ENCODE measurements at regions not wholly inside any gene's neighbourhood (a gene's known extent, or its start where the extent isn't known, plus 50 kb on each side); places are given as distances from the start of the nearest gene placed in this dataset.
"Not testable (repeated sequence)": the region's sequence is repeated elsewhere in the genome, so short reads cannot be mapped to it uniquely, and the experiment has no call there.

DNA sequence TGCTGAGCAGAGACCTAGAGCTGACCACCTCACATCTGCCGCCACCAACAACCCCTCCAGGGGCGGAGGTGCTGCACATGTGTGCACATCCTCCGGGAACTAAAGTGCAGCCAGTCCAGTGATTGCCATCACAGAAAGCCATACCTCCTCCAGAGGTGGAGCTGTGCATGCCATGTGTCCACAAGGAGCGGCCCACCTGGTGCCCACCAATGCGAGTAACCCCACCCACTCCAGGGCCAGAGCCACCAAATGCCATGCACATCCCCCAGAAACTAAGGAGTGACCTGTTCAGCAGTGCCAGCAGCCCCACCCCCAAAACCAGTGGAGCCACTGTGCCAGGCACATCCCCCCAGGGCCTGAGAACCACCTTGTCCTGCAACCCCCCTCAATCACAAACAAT, 557.9 kb downstream of the UQCRFS1 start:
- DNase-seq: no peak

DNA sequence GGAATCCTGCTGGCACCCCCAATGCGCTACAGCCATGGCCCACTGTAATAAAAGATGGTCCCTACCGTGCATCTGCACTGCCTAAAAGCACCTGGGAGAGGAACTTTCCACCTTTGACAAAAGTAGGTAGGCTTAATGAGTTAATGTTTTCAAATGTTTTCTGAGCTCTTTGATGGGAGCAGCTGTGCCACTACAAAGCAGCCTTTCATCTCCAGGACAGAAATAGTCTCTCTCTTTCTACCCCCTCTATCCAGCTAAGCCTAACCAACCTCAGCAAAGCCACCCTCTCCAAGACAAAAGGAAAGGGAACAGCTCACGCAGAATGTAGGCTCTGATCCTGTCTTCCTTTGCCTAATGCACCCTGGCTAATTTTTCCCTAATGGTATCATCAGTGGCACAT, 560.2 kb downstream of the UQCRFS1 start:
- no peak for DNase-seq

DNA sequence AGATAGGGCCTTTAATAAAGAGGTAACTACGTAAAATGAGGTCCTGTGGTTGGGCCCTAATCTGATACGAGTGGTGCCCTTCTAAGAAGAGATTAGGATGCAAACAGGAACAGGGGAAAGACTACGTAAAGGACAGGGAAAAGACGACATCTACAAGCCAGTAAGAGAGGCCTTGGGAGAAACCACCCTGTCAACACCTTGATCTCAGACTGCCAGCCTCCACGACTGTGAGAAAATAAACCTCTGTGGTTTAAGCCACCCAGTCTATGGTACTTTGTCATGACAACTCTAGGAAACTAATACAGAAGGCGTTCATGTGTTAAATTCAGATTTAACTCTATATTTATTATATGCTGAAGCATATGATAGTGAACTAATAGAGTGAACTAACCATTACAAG, 566.3 kb downstream of the UQCRFS1 start:
- DNase-seq: no peak

DNA sequence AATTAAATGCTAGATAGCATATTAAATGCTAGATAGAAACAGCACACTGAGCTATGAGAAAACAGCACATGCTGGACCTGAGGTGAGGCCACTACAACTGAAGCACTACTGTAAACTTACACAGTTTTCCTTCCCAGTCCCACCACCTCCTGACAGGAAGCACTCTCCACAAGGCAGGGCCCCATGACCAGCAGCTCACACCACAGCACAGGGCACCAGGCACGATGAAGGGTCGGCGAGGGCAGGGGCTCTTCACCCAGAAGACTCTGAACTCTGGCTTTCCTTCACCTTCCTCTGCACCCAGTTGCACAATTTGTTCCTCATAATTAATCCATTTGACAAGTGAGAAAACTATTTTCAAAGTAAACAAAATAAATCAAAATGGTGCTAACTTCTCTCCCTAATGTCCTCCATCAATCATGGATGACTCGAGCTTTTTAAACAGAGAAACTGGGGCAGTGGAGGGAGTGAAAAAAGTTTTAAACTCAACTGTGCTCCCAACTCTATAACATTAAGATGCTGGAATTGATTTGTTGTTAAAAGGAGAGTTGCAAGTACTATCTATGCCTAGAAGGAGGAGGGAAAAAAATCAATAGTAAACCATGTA, 568.7 kb downstream of the UQCRFS1 start:
- no peak for DNase-seq

DNA sequence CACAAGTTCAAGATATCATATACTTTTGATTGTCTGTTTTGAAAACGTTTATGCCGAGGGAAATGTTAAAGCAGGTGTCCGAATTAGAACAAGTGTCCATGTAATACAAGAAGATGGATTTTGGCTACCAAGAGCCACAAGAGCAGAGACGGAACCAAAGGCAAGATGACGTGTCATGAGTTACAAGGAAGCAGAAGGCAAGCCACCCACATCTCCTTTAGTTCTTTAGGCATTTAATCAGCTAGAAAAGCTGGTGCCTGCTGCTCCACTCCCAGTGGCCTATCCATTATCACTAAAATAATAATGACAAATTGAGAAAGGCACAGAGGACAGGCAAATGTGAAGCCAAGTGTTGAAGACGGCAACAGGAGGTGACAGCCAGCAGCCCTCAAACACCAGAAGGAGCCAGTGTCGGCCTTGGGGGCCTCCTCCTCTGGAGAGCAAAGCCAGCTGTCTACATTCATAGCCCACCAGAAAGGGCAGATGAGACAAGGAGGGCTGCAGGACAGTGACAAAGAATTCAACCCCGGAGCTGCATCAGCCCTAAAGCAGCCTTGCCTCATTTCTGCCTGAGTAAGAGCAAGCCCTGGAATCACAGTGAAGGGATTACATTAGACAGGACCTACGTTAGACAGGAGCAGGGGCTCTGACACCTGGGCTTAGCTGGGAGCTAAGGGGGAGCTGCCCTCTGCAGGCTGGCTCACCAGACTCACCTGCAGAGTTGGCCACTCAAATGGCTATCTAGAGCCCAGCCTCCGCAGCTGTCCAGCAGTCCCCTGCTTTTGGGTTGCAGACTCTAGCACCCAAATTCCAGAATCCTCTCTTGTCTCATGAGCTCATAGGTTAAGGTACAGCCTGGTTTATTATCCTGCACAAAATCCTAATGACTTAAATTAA, 569.9 kb downstream of the UQCRFS1 start:
- no peak for DNase-seq

DNA sequence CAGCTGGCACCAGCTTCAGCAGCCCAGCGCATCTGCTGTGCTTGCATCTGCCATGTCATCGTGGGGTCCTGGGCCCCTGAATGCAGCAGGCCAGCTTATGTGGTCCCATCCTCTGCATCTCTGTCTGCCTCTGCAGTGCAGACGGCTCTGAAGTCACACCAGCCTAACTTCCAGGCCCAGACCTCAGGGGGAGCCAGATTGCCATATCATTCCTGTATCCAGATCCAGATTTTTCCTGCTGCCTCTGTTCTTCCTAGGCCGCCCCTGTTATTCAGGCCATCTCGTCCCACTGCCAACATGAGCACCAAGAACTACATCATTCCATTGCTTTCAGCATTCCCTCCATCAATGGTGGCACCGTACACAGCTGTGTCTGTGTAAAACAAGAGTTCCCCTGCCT, 571.6 kb downstream of the UQCRFS1 start:
- DNase-seq: no peak

DNA sequence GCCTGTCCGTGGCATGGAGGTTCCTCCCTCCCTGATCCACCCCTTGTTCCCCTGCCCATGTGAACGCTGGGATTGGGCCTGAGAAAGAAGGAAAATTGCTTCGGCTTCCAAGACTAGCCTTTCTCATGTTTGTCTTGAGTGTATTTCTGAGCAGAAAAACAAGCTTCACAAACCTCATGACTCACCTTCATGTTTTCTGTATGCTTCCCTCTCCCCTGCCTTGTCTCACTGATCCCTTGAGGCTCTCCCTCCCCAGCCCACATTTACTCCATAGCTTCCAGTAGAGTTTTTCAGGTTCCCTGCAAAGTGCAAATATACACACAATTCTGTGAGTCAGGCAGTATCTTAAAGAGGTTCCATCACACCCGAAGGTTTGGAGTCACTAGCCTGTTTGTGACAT, 572.4 kb downstream of the UQCRFS1 start:
- no peak for DNase-seq

DNA sequence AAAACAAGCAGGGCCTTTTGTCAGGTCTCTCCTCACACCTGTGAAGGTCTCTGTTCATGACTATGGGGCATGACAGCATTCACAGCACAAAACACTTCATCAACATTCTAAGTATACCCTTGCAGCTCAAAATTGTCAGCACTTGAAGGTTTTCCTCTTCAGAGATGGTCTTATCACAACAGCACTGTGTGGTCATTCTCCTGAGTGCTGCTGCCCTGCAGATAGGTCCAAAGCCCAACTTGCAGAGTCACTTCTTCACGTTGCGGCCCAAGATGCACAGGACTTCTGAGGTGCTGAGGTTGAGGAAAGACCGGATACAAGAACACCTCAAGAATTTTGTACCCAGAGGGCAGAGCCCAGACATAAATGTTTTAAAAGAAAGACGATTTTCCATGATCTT, 574.5 kb downstream of the UQCRFS1 start:
- DNase-seq: no peak

DNA sequence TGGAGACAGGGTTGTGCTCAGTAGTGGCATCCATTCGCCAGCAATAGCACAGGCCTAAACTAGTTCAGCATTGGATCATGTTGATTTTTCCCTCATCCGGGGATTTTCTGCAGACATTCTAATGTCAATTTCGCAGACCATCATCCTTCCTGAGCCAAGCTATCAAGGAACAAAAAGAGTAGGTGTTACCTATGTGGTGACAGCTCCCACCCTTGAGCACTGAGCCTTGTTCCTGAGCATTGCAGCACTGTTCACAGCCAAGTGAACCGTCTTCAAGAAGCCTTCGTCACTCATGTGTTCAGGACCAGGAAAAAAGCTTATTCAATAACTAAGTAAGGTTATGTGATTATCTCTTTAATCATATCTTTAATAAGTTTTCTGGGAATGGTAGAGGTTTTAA, 576.2 kb downstream of the UQCRFS1 start:
- no peak for DNase-seq

DNA sequence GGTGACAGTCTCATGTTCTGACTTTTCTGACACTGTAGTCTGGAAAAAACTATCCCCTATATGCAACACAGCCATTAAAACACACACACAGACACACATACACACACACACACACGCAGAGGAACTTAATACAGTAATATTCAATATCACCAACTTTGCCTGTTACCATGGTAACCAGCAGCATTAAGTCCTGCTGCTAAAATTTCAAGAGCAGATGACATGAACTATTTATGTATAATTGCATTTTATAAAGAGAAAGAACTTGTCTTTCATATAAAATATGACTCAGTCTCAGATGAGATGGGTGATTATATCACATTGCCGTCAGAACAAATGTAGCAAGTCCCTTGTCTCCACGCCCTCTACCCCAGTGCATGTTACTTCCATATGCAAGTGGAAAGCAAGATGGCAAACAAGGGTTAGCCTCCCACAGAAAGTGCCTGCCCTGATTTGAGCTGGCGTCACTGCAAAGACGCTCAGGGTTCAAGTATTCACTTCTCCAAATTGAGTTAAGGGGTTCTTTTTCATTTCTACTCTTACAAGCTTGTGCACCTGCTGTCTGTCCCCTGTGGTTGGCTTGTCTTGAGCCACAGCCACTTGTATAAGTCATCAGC, 576.8 kb downstream of the UQCRFS1 start:
- DNase-seq: no peak

DNA sequence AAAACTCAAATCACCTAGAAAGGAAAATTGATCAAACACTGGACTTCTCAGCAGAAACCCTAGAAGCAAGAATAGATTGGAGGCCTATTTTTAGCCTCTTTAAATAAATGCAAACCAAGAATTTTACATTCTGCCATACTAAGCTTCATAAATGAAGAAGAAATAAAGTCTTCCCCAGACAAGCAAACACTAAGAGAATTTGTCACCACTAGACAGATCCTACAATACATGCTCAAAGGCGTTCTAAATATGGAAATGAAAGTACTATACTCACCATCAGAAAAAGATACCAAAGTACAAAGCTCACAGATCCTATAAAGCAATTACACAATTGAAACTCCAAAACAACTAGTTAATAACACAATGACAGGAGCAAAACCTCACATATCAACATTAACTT, 578.1 kb downstream of the UQCRFS1 start:
- no peak for DNase-seq

DNA sequence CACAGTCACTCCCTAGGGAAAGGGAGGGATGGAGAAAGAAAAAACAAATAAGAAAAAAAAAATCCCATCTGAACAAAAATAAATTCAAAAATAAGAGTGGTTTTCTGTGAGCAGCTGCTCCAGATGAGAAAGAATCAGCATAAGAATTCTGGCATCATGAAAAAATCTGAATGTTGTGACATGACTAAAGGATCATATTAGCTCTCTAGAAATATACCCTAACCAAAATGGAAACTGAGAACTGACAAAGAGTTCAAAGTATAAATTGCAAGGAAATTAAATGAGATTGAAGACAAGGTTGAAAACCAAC, 579.0 kb downstream of the UQCRFS1 start:
- no peak for DNase-seq

DNA sequence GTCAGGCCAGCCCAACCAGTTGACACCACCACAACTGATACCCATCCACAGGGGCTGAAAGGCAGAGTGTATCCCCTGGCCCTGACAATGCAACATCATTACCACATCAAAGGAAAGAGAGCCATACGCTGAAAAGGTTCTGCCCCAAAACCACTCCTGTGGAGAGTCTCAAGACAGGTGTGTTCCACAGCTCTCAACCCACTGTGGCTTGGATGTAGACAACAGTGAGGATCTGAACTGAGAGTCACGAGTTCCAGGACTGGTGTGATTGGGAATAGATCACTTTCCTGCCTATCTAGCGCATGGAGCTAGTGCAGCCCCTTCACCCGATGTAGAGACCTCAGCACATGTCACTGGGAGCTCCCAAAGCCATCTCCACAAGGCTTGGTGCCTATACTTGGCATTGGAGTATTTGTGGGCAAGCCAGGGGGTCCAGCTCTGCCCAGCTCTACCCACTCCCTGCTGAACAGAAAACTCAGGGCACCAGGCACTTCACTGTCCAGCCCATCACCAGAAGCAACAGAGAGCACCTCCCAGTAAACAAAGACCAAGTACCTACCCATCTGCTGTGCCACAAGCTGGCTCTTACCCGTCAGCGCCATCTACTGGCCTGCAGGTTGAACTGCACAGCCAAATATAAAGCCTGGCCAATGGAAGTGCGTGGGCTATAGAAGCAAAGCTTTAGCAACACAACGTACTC, 579.5 kb downstream of the UQCRFS1 start:
- DNase-seq: peak; percentile 63

DNA sequence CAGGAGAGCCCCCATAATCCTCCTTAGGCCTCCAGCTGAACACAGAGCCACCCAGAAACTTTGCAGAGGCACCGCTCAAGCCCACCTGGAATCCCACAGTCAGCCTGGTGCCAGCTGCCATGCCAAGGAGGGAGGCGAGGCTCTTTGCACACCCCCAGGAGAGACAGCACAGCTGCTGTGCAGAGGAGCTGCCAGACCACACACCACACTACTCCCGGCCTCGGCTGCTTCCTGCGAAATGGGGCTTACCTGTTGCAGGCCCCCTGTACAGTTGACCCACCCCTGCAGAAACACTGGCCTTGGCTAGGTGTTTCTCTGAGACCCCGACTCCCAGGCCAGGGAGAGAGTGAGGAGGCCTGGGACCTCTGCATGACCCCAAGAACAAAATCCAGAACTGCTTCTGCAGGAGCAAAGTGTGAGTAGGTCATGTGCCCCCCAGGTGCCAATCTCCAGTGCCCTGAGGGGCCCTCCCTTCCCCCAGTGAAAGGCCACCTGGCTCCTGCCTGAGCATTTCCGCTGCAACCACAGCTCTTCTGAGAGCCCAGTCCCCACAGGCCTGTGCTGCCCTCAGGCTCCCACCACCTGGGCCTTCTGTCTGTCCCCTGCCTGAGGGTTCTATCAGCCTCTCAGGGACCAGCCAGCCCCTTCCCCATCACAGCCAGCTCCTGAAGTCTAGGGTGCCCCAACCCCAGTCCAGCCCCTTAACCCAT, 580.4 kb downstream of the UQCRFS1 start:
- no peak for DNase-seq

DNA sequence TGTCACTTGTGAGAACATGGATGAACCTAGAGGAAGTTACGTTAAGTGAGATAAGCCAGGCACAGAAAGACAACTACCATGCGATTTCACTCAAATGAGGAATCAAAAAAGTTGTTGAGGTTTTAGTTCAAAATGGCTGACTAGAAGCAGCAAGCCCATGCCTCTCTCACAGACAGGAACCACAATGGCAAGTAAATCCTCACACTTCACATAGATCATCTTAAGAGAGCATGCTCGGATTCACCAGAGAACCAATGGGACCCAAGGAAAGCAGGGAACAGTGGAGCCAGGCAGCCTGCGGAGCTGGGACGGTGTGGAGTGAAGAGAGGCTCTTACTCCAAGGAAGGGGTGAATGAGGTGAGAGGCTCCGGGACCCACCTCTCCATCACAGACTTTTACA, 581.0 kb downstream of the UQCRFS1 start:
- DNase-seq: no peak

DNA sequence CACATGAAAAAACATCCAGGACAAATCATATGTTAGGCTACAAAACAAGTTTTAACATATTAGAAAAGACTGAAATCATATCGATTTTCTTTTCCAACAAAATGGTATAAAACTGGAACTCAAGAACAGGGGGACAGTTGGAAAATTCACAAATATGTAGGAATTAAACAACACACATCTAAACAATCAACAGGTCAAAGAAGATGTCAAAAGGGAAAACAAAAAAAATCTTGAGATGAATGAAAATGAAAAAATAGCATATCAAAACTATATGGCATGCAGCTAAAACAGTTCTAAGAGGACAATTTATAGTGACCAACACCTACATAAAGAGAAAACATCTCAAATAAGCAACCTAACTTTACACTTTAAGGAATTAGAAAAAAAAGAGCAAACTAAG, 585.3 kb downstream of the UQCRFS1 start:
- no peak for DNase-seq

DNA sequence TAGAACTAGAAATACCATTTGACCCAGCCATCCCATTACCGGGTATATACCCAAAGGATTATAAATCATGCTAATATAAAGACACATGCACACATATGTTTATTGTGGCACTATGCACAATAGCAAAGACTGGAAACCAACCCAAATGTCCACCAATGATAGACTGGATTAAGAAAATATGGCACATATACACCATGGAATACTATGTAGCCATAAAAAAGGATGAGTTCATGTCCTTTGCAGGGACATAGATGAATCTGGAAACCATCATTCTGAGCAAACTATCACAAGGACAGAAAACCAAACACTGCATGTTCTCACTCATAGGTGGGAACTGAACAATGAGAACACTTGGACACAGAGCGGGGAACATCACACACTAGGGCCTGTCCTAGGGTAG, 586.5 kb downstream of the UQCRFS1 start:
- DNase-seq: not testable (repeated sequence)

DNA sequence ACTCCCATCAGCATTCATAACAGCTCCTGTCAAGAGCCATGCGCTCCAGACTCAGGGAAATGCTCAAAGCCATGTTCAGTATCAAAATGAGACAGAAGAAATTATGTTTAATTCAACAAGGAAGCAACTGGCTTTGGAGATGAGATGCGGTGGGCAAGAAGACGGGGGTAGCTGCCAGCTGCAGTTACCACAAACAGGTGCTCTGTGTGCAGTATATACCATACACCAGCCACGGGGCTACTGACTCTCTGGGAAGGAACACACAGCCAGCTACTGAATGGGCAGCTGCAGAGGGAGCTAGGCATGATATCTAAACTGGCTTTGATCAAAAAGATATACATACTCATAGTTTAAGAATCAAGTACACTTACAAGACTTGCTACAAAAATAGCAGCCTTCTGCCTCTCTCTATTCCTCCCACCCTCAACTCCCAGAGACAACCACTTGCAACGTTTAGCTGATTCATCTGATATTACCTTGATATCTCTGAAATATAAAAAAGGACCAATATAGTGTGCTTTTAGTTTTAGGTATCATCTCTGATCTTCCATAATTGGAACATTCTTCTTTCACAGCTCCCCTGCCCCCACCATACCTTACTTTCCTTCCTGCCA, 593.0 kb downstream of the UQCRFS1 start:
- no peak for DNase-seq

DNA sequence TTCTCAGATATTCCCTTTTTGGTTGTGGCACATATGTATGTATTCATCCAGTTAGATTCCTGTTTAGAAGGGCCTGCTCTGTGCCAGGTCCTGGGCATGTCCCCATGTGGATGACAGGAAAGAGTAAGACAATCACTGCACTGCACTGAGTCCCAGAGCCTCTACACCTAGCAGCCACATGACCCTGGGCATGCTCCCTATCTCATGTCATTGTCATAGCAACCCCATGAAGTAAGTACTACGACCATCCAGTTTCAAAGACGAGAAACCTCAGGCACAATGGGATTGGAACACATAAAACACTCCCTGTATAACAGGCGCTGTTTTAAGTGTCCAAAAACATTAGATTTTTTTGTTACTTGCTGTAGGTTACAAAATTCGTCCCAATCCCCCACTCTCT, 594.4 kb downstream of the UQCRFS1 start:
- no peak for DNase-seq

DNA sequence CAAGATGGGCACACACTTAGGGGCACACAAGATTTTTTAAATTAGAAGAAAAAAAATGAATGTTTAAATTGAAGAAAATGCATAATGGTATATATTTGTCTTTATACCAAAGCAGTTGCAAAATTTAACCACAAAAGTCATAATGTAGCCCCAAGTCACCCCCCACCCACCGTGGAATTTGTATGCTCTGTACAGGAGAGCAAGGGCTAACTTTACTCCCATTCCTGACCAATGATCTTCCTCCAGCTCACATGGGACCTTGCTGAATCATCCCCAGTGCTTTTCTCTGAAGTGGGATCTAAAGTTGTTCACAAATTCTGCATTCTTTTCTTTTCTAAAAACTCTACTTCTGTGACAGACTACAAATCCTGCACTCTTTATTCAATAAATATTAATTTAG, 597.0 kb downstream of the UQCRFS1 start:
- no peak for DNase-seq

DNA sequence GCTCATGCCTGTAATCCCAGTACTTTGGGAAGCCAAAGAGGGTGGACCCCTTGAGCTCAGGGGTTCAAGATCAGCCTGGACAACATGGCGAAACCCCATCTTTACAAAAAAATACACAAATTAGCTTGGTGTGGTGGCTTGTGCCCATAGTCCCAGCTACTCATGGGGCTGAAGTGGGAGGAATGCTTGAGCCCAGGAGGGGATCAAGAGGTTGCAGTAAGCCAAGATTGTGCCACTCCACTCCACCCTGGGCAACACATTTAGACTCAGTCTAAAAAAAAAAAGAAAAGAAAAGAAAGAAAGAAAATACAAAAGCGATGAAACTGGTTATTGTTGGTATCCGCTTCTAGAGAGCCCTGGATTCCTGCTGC, 597.4 kb downstream of the UQCRFS1 start:
- DNase-seq: no peak

DNA sequence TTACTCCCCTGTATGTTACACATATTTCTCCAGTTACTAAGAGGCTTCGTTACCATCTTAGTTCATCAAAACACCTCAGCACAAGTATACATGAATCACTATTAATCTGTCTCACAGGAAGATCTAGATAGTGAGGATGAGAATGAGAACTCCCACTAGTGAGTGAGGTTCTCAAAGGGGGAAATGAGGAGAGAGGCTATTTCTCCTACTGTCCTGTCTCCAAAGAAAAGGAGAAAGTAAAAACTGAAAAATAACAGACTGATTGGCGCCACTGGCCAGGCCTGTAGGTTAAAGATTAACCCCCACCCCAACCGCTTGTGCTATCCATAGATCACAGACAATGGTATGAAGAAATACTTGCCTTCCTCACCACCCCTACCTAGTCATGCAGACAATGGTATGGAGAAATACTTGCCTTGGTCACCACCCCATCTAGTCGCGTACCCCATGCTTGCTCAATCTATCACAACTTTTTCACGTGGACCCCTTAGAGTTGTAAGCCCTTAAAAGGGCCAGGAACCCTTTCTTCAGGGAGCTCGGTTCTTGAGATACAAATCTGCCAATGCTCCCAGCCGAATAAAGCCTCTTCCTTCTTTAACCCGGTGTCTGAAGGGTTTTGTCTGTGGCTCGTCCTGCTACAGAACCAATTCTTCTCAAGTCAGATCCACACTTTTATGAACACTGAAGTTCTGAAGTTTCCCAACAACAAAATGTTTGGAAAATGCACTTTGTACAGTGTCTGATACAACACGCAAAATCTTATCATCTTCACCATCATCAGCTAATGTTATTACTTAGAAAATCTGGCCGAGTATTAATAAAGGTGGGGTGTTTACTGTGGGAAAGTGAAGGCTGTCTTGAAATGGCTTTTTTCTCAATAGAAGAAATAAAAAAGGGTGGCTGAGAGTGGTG, 598.1 kb downstream of the UQCRFS1 start:
- DNase-seq: no peak

All from activated CD4-positive, alpha-beta T cell treated with anti-CD3 and anti-CD28 coated beads, Interleukin-10, Interleukin-2, amounts not matched to agents 100 ng/mL and 50 ng/mL, durations not matched to agents 16 hours and 8 hours (primary cell).